ENCODE measurements at regions not wholly inside any gene's neighbourhood (a gene's known extent, or its start where the extent isn't known, plus 50 kb on each side); places are given as distances from the start of the nearest gene placed in this dataset.

DNA sequence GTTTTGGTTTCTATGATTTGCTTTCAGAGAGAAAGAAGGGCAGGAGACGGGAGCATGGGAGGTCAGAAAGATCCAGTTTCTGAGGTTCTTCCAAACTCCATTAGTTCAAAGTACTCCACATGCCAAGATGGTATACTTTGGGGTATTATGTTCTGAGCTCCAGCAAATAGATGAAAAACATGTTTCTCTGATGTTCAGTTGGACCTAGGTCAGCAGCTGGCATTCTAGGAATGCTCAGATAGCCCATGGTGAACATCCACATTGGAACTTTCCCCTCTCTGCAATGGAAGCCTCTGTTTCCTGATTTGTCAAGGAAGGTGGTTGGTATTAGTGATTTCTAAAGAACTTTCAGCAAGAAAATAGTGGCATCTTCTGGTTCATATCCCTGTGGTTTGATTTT lies 257.5 kb downstream of the KTN1 start:
- TF ChIP-seq, protein P1, sequence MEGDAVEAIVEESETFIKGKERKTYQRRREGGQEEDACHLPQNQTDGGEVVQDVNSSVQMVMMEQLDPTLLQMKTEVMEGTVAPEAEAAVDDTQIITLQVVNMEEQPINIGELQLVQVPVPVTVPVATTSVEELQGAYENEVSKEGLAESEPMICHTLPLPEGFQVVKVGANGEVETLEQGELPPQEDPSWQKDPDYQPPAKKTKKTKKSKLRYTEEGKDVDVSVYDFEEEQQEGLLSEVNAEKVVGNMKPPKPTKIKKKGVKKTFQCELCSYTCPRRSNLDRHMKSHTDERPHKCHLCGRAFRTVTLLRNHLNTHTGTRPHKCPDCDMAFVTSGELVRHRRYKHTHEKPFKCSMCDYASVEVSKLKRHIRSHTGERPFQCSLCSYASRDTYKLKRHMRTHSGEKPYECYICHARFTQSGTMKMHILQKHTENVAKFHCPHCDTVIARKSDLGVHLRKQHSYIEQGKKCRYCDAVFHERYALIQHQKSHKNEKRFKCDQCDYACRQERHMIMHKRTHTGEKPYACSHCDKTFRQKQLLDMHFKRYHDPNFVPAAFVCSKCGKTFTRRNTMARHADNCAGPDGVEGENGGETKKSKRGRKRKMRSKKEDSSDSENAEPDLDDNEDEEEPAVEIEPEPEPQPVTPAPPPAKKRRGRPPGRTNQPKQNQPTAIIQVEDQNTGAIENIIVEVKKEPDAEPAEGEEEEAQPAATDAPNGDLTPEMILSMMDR (IDR thresholded peaks at IDR 0.05) = no peak
- TF ChIP-seq POLR2A (IDR thresholded peaks at IDR 0.05) = no peak

Data from adrenal gland (tissue), 5 donors.